ENCODE measurements at regions not wholly inside any gene's neighbourhood (a gene's known extent, or its start where the extent isn't known, plus 50 kb on each side); places are given as distances from the start of the nearest gene placed in this dataset.

DNA sequence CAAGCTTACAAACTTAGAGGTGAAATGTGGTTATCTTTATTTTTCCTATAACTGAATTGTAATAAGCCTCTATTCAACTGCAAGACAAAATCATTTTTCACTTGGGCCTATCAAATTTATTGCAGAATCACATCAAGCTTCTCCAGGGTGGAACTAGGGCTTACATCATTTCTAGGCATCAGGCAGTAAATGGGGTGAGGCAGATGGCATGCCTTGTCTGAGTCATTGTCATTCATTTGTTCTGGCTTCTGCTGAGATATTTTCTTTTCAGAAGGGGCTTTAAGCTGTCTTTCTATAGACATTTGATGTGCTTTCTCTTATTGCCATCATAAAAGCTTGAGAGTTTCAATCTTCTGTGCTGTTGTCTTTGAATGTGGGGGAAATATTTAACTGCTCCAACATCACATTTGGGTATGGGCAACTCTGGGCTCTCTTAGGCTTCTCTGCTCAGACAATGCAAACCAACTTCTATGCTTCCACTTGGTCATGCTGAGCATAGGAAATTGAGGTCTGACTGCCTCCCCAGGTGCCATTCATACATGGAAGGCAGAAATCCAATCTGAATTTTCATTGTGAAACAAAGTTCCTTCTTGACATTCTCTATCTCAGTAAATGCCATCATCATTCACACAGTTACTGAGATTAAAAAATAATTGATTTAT, 225.8 kb upstream of the GIMD1 start:
- Histone ChIP-seq H3K4me1 (ENCODE audit: control insufficient read depth in 5 of 5, insufficient read depth in 5 of 5, low read length in 5 of 5) (no peaks in the 10 kb centered on the region), H3K27me3 (ENCODE audit: control insufficient read depth in 3 of 3, insufficient read depth in 3 of 3, low read length in 2 of 3) (peaks cover 0 to 30% (median 0%) of the 10 kb centered on the region in 3 donors), H3K36me3 (ENCODE audit: control insufficient read depth in 4 of 4, insufficient read depth in 4 of 4, low read length in 4 of 4) (no peaks in the 10 kb centered on the region), H3K9me3 (ENCODE audit: control insufficient read depth in 4 of 4, insufficient read depth in 3 of 4, low read length in 3 of 4) (no peaks in the 10 kb centered on the region), H3K27ac (ENCODE audit: low read depth in 1 of 2, low read length in 1 of 2) (no peak overlapping the region), H3K4me3 (no peak overlapping the region), H3K9ac (ENCODE audit: insufficient read depth in 1 of 2, low read length in 2 of 2) (no peak overlapping the region)
- TF ChIP-seq, protein P1, sequence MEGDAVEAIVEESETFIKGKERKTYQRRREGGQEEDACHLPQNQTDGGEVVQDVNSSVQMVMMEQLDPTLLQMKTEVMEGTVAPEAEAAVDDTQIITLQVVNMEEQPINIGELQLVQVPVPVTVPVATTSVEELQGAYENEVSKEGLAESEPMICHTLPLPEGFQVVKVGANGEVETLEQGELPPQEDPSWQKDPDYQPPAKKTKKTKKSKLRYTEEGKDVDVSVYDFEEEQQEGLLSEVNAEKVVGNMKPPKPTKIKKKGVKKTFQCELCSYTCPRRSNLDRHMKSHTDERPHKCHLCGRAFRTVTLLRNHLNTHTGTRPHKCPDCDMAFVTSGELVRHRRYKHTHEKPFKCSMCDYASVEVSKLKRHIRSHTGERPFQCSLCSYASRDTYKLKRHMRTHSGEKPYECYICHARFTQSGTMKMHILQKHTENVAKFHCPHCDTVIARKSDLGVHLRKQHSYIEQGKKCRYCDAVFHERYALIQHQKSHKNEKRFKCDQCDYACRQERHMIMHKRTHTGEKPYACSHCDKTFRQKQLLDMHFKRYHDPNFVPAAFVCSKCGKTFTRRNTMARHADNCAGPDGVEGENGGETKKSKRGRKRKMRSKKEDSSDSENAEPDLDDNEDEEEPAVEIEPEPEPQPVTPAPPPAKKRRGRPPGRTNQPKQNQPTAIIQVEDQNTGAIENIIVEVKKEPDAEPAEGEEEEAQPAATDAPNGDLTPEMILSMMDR (IDR thresholded peaks at IDR 0.05; ENCODE audit: control extremely low read depth, extremely low read depth) = no peak
- no peak for DNase-seq
- ATAC-seq (ENCODE audit: insufficient read depth, low FRiP score) = no peak

DNA sequence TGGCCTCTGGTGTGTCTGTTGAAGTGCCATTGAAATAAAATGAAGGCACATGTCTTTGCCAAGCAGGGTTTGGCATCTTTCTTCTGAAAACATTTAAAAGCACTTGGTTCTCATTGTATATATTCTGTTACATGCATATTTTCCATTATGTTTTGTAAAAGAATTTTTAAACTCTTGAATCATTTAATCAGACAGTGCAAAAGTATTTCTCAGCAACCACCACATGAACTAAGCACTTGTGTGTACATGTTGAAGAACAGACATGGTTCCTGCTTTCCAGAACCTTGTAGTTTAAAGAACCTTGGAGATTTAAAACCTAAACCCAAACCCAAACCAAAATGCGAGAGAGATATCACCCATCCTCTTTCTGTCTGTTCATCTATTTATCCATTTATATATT, 220.3 kb upstream of the GIMD1 start:
- no peak for ATAC-seq (ENCODE audit: insufficient read depth, low FRiP score)
- whole genome bisulfite sequencing, 2 donors = 86 to 91% methylated on average over 1 of the region's 1 CpG
- TF ChIP-seq, protein P1 (IDR thresholded peaks at IDR 0.05; ENCODE audit: control extremely low read depth, extremely low read depth) = no peak

DNA sequence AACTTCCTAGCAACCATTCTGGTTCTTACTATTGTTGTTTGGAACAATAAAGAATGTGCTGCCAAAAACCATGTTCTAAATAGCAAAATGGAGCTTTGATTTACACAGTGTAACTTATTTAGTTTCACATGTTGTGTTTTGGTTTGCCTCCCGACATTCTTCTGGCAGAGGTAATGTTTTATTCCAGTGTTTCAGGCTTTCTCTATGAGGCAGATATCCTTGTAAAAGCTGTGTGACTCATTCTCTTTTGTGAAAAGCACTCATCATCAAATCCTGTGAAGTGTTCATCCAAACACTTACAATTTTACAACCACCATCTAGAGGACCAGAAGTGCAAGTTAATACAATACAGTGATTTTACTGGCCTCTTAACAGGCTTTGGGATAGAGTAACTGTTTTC, 219.0 kb upstream of the GIMD1 start:
- Histone ChIP-seq H3K36me3 (ENCODE audit: control insufficient read depth in 4 of 4, insufficient read depth in 4 of 4, low read length in 4 of 4) (no peaks in the 10 kb centered on the region), H3K4me3 (no peak overlapping the region), H3K27ac (ENCODE audit: low read depth in 1 of 2, low read length in 1 of 2) (no peak overlapping the region), H3K9me3 (ENCODE audit: control insufficient read depth in 4 of 4, insufficient read depth in 3 of 4, low read length in 3 of 4) (no peaks in the 10 kb centered on the region), H3K9ac (ENCODE audit: insufficient read depth in 1 of 2, low read length in 2 of 2) (no peak overlapping the region), H3K4me1 (ENCODE audit: control insufficient read depth in 5 of 5, insufficient read depth in 5 of 5, low read length in 5 of 5) (no peaks in the 10 kb centered on the region), H3K27me3 (ENCODE audit: control insufficient read depth in 3 of 3, insufficient read depth in 3 of 3, low read length in 2 of 3) (peaks cover 0 to 31% (median 0%) of the 10 kb centered on the region in 3 donors)
- TF ChIP-seq, protein P1 (IDR thresholded peaks at IDR 0.05; ENCODE audit: control extremely low read depth, extremely low read depth) = no peak
- no peak for DNase-seq
- WGBS, 2 donors = 39 to 66% methylated on average over 1 of the region's 1 CpG
- no peak for ATAC-seq (ENCODE audit: insufficient read depth, low FRiP score)

More for the DNA sequence above, 220.3 kb upstream of the GIMD1 start:
- no peaks in the 10 kb centered on the region for H3K36me3 ChIP-seq (ENCODE audit: control insufficient read depth in 4 of 4, insufficient read depth in 4 of 4, low read length in 4 of 4)
- no peak overlapping the region for H3K9ac ChIP-seq (ENCODE audit: insufficient read depth in 1 of 2, low read length in 2 of 2)
- peaks cover 0 to 24% (median 0%) of the 10 kb centered on the region in 3 donors for H3K27me3 ChIP-seq (ENCODE audit: control insufficient read depth in 3 of 3, insufficient read depth in 3 of 3, low read length in 2 of 3)
- H3K9me3 ChIP-seq (ENCODE audit: control insufficient read depth in 4 of 4, insufficient read depth in 3 of 4, low read length in 3 of 4) = no peaks in the 10 kb centered on the region
- H3K4me3 ChIP-seq = no peak overlapping the region
- H3K4me1 ChIP-seq (ENCODE audit: control insufficient read depth in 5 of 5, insufficient read depth in 5 of 5, low read length in 5 of 5) = no peaks in the 10 kb centered on the region
- no peak overlapping the region for H3K27ac ChIP-seq (ENCODE audit: low read depth in 1 of 2, low read length in 1 of 2)
- no peak for DNase-seq

DNA sequence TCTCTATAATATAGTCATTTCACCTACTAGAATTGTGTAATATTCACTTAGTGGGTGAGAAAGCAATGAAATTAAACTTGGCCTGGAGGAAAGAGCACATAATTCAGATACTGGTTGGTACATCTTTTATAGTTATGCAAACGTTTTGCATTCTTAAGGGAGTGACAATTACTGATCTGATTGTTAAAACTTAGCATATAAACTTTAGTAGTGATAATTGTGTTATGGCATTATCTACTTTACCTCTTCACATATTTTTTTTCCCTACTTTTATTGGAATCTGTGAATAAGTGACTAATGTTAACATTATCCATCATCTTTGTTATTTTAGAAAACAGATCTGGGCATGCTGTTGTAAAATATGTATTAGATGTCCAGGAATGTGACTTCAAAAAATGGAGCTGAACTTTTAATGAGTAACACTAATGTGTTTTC, 217.4 kb upstream of the GIMD1 start:
- Histone ChIP-seq H3K4me1 (ENCODE audit: control insufficient read depth in 5 of 5, insufficient read depth in 5 of 5, low read length in 5 of 5) (no peaks in the 10 kb centered on the region), H3K27me3 (ENCODE audit: control insufficient read depth in 3 of 3, insufficient read depth in 3 of 3, low read length in 2 of 3) (peaks cover 0 to 30% (median 0%) of the 10 kb centered on the region in 3 donors), H3K27ac (ENCODE audit: low read depth in 1 of 2, low read length in 1 of 2) (no peak overlapping the region), H3K4me3 (no peak overlapping the region), H3K9ac (ENCODE audit: insufficient read depth in 1 of 2, low read length in 2 of 2) (no peak overlapping the region), H3K36me3 (ENCODE audit: control insufficient read depth in 4 of 4, insufficient read depth in 4 of 4, low read length in 4 of 4) (no peaks in the 10 kb centered on the region), H3K9me3 (ENCODE audit: control insufficient read depth in 4 of 4, insufficient read depth in 3 of 4, low read length in 3 of 4) (no peaks in the 10 kb centered on the region)
- no peak for DNase-seq
- ATAC-seq (ENCODE audit: insufficient read depth, low FRiP score) = no peak
- TF ChIP-seq, protein P1 (IDR thresholded peaks at IDR 0.05; ENCODE audit: control extremely low read depth, extremely low read depth) = no peak
- WGBS, 2 donors = 27 to 40% methylated on average over 1 of the region's 1 CpG

All from lung (tissue), 11 donors.